ENCODE measurements at regions not wholly inside any gene's neighbourhood (a gene's known extent, or its start where the extent isn't known, plus 50 kb on each side); places are given as distances from the start of the nearest gene placed in this dataset.
"Not testable (repeated sequence)": the region's sequence is repeated elsewhere in the genome, so short reads cannot be mapped to it uniquely, and the experiment has no call there.

GRCh38 chr12:31906557-31907301 is 52.5 kb upstream of the RESF1 start:
- no peaks in the 10 kb centered on the region for H3K36me3 ChIP-seq
- H3K4me1 ChIP-seq: no peaks in the 10 kb centered on the region
- no peak overlapping the region for H3K4me3 ChIP-seq
- H3K27me3 ChIP-seq: no peaks in the 10 kb centered on the region
- H3K9me3 ChIP-seq: no peaks in the 10 kb centered on the region
- H3K9ac ChIP-seq (ENCODE audit: low read depth in 2 of 2, low read length in 2 of 2): no peak overlapping the region
- no peak overlapping the region for H3K27ac ChIP-seq
- no peak for TF ChIP-seq CTCF (IDR thresholded peaks at IDR 0.05)
- DNase-seq: no peak
- intact Hi-C loops (cut with DNase I): no loop called here

DNA sequence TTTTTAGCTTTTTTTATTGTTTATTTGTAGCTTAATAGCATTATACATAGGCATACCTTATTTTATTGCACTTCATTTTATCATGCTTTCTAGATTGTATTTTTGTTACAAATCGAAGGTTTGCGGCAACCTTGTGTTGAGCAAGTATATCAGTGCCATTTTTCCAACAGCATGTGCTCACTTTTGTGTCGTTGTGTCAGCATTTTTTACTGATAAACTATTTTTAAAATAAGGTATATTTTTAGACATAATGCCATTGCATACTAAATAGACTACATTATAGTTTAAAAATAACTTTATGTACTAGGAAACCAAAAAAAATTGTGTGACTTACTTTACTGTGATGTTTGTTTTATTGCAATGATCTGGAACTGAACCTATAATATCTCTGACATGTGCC is 56.2 kb upstream of the RESF1 start:
- no peak overlapping the region for H3K27ac ChIP-seq
- H3K27me3 ChIP-seq: no peaks in the 10 kb centered on the region
- no peaks in the 10 kb centered on the region for H3K9me3 ChIP-seq
- no peaks in the 10 kb centered on the region for H3K4me1 ChIP-seq
- no peak for TF ChIP-seq CTCF (IDR thresholded peaks at IDR 0.05)
- intact Hi-C loops (cut with DNase I): no loop called here
- DNase-seq: no peak
- no peak overlapping the region for H3K4me3 ChIP-seq
- H3K9ac ChIP-seq (ENCODE audit: low read depth in 2 of 2, low read length in 2 of 2): no peak overlapping the region
- no peaks in the 10 kb centered on the region for H3K36me3 ChIP-seq

DNA sequence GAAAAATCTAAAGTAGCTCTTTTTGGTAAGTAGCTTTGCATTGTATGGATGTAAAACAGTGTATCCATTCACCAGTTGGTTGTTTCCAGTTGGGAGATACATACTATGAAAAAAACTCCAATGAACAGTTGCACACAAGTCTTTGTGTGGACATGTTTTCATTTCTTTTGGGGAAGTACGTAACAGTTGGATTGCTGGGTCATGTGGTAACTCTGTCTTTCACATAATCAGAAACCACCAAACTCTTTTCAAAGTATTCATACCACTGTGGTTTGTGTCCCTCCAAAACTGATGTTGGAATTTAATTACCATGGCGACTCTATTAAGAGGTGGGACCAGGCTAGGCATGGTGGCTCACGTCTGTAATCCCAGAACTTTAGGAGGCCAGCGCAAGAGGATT is 58.9 kb upstream of the RESF1 start:
- DNase-seq: no peak
- H3K4me1 ChIP-seq: no peaks in the 10 kb centered on the region
- intact Hi-C loops (cut with DNase I): no loop called here

GRCh38 chr12:31899109-31899508 is 60.1 kb upstream of the RESF1 start:
- Histone ChIP-seq H3K27me3 (no peaks in the 10 kb centered on the region), H3K9me3 (no peaks in the 10 kb centered on the region), H3K27ac (no peak overlapping the region), H3K4me3 (no peak overlapping the region), H3K9ac (ENCODE audit: low read depth in 2 of 2, low read length in 2 of 2) (no peak overlapping the region), H3K36me3 (no peaks in the 10 kb centered on the region), H3K4me1 (no peaks in the 10 kb centered on the region)
- no peak for DNase-seq
- intact Hi-C loops (cut with DNase I): no loop called here
- no peak for TF ChIP-seq CTCF (IDR thresholded peaks at IDR 0.05)

More for the DNA sequence above, 58.9 kb upstream of the RESF1 start:
- Histone ChIP-seq H3K9me3 (no peaks in the 10 kb centered on the region), H3K4me3 (no peak overlapping the region), H3K27me3 (no peaks in the 10 kb centered on the region), H3K36me3 (no peaks in the 10 kb centered on the region), H3K9ac (ENCODE audit: low read depth in 2 of 2, low read length in 2 of 2) (no peak overlapping the region), H3K27ac (no peak overlapping the region)
- no peak for TF ChIP-seq CTCF (IDR thresholded peaks at IDR 0.05)

DNA sequence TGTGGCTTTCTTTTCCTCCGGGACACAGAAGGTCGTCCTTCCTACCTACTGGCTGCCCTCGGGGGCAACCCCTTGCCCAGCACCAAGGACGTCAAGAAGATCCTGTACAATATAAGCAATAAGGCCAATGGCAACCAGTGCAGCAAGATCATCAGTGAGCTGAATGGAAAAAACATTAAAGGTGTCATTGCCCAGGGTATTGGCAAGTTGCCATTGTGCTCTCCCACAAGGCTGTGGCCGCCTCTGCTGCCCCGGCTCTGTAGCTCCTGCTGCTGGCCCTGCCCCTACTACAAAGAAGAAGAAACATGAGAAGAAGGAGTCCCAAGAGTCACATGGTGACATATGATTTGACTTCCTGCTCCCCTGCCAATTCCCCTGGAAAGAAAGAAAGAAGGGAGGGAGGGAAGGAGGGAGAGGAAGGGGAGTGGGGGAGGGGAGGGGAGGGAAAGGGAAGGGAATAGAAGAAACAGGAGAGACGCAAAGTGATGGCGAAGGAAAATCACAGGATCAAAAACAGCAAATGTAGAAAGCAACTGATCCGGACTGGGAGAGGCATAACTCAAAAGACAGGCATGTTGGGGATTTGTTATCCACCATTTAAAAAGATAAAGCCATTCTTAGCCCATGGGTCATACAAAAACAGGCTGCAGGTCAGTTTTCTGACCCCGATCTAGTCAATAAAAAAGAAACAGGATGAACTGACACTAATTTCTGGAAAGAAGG is 61.3 kb upstream of the RESF1 start:
- DNase-seq: no peak
- TF ChIP-seq CTCF (IDR thresholded peaks at IDR 0.05): no peak
- no peaks in the 10 kb centered on the region for H3K9me3 ChIP-seq
- intact Hi-C loops (cut with DNase I): no loop called here
- no peaks in the 10 kb centered on the region for H3K27me3 ChIP-seq
- peak overlapping the region; percentile 10 for H3K27ac ChIP-seq
- H3K36me3 ChIP-seq: no peaks in the 10 kb centered on the region
- H3K4me1 ChIP-seq: no peaks in the 10 kb centered on the region
- H3K4me3 ChIP-seq: no peak overlapping the region
- H3K9ac ChIP-seq (ENCODE audit: low read depth in 2 of 2, low read length in 2 of 2): no peak overlapping the region

DNA sequence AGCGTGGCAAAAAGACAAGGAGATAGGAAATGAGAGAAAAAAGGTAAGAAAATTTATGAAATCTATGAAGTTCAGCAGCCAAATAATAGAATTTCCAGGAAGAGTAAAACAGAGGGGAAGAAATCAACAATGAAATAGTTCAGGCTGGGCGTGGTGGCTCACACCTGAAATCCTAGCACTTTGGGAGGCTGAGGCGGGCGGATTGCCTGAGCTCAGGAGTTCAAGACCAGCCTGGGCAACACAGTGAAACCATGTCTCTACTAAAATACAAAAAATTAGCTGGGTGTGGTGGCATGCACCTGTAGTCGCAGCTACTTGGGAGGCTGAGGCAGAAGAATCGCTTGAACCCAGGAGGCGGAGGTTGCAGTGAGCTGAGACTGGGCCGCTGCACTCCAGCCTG is 62.1 kb upstream of the RESF1 start:
- not testable (repeated sequence) for H3K9ac ChIP-seq (ENCODE audit: low read depth in 2 of 2, low read length in 2 of 2)

More for the DNA sequence above, 62.1 kb upstream of the RESF1 start:
- H3K4me3 ChIP-seq; H3K36me3 ChIP-seq; H3K9me3 ChIP-seq; DNase-seq; H3K27me3 ChIP-seq; H3K4me1 ChIP-seq; intact Hi-C loops (cut with DNase I): not testable (repeated sequence)
- H3K27ac ChIP-seq: peak overlapping the region; percentile 10

Measured in colonic mucosa (tissue), 4 donors.